NCI-H748 treated with DMSO at 0.1 percent for 48 hours (cell line): ENCODE measurements at regions not wholly inside any gene's neighbourhood (a gene's known extent, or its start where the extent isn't known, plus 50 kb on each side); places are given as distances from the start of the nearest gene placed in this dataset.
"Not testable (repeated sequence)": the region's sequence is repeated elsewhere in the genome, so short reads cannot be mapped to it uniquely, and the experiment has no call there.

Source experiments
- DNase-seq: peaks from one replicate; lab custom pipeline; 2025; lab: John Stamatoyannopoulos, UW

DNA sequence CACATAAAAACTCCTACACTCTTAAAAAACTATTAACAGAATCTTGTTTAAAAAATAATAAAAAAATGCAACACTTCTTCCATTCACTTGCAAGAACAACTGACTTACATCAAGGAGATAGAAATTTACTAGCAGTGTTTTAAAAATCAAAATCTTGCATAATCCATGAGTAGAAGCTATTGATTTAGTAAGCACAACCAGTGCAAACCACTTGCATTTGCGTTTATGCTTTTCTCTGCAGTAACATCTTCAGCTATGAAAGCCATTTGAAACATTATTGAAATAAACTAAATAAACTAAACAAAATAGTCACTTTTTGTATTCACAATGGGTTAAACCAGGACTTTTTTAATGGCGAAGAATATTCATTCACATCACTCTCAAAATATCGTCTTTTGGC is 389.2 kb upstream of the EMCN start:
- no peak for DNase-seq

DNA sequence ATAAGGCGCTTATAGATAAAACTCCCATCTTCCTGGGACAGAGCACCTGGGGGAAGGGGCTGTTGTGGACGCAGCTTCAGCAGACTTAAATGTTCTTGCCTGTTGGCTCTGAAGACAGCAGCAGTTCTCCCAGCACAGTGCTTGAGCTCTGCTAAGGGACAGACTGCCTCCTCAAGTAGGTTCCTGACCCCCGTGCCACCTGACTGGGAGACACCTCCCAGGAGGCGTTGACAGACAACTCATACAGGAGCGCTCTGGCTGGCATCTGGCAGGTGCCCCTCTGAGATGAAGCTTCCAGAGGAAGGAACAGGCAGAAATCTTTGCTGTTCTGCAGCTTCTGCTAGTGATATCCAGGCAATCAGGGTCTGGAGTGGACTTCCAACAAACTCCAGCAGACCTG is 383.1 kb upstream of the EMCN start:
- DNase-seq, result not testable (repeated sequence)

DNA sequence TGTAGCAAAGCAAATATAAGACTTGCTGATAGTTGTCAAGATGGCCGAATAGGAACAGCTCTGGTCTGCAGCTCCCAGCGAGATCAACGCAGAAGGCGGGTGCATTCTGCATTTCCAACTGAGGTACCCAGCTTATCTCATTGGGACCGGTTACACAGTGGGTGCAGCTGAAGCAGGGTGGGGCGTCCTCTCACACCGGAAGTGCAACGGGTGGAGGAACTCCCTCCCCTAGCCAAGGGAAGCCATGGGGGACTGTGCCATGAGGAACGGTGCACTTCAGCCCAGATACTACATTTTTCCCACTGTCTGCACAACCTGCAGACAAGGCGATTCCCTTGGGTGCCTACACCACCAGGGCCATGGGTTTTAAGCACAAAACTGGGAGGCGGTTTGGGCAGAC is 382.3 kb upstream of the EMCN start:
- DNase-seq, result no peak

GRCh38 chr4:100898844-100899243 is 381.0 kb upstream of the EMCN start:
- peak; percentile 79 for DNase-seq

- DNase-seq, result no peak
These were observed 377.9 kb upstream of the EMCN start for GRCh38 chr4:100895556-100896197.

DNA sequence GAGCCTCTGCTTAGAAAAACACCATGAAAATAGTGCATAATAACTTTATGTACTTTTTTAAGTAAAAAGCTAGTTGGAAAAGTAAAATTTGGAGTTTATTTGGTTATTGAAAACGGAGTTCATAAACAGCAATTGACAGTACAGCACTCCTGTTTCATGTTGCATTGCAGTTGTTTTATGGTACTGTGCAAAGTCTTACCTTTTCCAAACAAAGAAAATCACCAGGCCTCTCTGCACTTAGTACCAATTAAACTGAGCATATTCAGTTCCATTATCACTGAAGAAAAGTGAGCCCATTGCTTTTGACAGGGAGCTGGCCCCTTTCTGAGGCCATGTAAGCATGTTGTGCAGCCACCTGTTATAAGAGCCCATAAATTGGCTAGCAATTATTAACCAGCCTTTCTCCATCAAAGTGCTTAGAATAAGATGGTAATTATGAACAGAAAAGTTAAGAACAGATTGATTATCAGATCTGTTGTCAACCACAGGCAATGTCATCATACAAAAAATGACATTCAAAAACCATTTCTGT is 376.6 kb upstream of the EMCN start:
- DNase-seq, result peak; percentile 33

- DNase-seq, result no peak
These were observed 374.0 kb upstream of the EMCN start for GRCh38 chr4:100891808-100892207.

GRCh38 chr4:100889898-100890297 is 372.1 kb upstream of the EMCN start:
- DNase-seq, result no peak

DNA sequence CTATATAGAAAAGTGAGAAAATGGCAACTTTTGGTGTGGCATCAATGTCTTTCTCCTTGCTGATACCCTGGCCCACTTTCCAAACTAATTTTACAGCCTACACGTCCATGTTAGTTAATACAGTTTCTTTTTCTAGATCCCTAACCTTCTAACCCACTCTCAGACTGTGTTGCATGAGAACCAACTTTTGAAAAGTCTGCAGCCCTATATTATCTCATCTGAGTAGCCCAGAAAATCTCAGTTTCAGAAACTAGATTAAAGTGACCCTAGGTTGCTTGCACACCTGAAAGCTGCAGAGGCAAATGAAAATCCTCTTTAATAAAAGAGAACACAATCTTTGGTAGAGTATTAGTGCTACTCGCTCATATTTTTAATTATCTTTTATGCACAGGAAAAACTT is 371.6 kb upstream of the EMCN start:
- DNase-seq, result no peak

DNA sequence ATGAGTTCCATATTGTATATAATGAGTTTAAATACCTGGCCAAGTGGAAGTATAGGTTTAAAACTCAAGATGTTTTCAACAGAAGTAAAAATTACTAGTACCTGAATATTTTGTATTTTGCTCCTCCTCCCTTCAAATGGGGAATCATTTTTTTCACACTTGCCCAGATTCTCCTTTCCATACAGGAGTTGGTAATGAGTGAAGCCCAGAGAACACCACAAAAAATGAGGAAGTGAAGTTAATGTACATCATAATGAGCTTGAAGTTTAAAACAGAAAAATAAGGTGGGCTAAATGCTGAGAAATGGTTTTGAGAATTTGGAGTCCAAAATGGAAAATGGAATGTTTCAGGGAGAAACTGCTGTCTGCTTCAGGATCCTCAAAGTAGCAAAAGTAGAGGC is 364.8 kb upstream of the EMCN start:
- DNase-seq, result no peak

GRCh38 chr4:100881283-100881682 is 363.5 kb upstream of the EMCN start:
- DNase-seq, result no peak

GRCh38 chr4:100880011-100880410 is 362.2 kb upstream of the EMCN start:
- DNase-seq, result no peak

DNA sequence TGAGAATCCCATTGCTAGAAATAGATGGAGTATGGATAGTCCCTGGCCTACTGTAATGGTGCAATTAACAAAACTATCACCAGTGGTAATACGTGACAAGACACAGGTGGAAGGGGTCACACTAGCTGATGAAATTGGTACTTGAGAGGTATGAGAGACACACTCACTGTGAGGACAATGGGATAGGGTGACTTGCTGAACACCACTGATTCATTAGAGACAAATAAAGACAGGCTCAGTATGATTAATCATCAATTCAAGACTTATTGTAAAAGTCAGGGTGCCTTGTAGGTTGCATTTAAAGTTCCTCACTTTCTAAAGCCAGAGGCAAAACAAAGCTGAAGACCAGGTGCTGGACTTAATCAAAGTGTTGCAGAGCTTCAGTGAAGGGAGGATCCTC is 361.6 kb upstream of the EMCN start:
- DNase-seq, result no peak

GRCh38 chr4:100876546-100876945 is 358.7 kb upstream of the EMCN start:
- DNase-seq, result no peak

GRCh38 chr4:100875296-100876068 is 357.7 kb upstream of the EMCN start:
- DNase-seq, result no peak

DNA sequence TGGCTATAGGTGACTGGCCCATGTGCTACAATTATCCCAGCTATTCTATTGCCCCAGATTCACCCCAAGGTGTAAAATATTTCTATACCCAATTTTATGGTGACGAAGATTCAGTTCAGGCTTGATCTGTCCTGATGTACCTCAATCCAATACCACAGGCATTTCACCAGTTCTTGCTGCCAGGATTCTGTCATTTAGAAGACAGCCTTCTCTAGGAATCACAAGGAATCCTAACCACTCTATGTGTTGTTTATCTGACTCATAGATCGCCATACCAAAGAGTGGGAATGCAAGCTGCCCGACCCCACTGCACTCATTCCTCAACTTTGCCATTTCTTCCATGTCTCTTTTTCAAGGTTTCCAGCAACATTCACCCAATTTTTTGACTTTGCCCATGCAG is 355.0 kb upstream of the EMCN start:
- no peak for DNase-seq

DNA sequence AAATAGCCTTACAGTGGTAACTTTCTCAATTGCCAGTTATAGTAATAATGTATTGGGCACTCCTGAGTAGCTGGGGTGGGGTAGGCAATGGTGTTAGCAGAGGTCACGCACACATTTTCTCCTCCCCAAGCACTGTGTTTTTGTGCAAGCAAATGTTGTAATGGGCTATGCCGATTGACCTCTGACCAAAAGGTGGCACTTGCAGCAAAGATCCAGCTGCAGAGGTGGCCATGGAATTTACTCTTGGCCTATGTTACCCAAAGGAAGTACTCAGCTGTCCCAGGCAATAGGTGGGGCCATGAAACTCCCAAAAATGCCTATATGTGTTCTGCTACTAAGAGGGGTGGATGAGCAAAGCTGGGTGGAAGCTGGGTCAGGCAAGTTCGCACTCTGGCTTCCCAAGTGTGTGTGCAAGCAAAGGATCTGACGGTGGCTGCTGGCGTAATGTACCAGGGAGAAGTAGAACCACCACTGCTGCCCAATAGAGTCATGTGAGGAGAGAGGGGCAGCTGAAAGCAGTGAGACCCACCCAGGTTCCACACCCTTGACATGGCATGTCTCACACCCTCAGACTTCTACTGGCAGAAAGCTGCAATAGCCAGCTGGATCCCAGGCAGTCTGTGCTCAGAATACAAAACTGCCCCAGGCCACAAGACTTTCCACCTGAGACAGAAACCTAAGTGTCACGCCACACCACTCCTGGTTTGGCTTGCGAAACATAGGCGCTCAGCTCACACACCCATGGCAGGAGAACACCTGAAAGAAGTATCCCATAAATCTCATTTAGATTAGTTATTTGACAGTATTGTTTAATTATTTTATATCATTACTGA is 353.3 kb upstream of the EMCN start:
- DNase-seq, result no peak

DNA sequence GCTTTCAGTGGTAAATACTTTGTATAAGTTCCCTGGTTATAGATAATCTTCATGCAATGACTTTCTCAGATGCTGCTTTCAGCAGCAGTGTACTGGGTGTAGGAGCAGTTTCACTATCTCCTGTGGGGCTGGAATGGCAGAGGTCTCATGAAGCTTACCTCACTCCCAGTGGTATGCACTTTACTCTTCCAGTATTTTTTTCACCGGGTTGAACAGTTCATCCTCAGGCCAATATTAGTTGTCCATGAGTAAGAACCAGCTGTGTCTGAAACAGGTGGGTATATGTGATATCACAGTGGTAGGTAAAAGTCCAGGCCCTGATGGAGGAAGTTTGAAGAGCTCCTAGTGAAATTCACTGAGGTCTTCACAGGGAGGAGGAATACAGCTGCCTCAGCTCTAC is 351.5 kb upstream of the EMCN start:
- no peak for DNase-seq

- DNase-seq, result peak; percentile 78
These were observed 350.5 kb upstream of the EMCN start for GRCh38 chr4:100868281-100868680.

GRCh38 chr4:100852326-100852725 is 334.5 kb upstream of the EMCN start:
- DNase-seq, result no peak

DNA sequence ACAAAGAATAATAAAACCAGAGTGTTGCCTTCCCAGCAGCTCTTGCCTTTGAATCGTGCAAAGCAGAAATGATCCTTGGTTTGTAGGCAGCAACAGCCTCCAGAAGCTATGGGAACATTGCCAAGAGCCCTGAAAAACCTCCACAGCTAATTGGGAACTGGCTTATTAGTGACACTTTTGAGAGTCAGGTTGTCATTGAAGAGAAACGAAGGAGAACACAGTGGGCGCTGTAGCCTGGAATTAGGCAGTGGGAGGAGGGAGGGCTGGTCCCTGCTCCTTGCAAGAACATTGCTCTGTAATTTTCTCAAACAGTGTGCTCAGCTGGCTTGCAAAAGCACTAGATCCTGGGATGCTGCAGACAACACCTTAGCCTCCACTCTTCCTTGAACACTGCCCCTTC is 331.5 kb upstream of the EMCN start:
- no peak for DNase-seq

DNA sequence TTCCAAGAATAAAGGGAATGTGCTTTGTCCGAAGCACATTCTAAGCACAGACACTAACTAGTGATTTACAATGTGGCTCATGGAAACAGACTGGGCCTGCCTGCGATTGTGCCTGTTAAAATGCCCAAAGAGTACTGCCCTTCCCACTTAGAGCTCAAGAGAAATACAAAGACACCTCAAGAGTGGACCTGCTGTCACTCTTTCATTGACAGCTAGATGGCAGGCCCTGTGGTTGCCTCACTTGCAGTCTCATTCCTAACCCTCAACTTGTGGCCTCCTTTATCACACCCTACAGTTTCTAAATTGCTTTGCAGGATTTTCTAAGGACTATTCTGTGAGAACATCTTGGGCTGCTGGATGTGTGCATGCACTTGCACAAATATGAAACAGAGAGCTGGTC is 331.0 kb upstream of the EMCN start:
- DNase-seq, result no peak

- DNase-seq, result no peak
These were observed 326.1 kb upstream of the EMCN start for GRCh38 chr4:100843910-100844309.
